ENCODE measurements at regions not wholly inside any gene's neighbourhood (a gene's known extent, or its start where the extent isn't known, plus 50 kb on each side); places are given as distances from the start of the nearest gene placed in this dataset.

GRCh38 chr4:125041372-125041930, 273.3 kb upstream of the FAT4 start (continued):
- TF ChIP-seq PRDM10 (IDR thresholded peaks at IDR 0.05; ENCODE audit: partially characterized antibody) (no peak), XRCC5 (IDR thresholded peaks at IDR 0.05; ENCODE audit: low read depth, low read length) (no peak), NR2F6 (CRISPR knock-in tag; IDR thresholded peaks at IDR 0.05) (no peak), JUNB (CRISPR knock-in tag; conservative IDR thresholded peaks at IDR 0.05) (no peak), ZNF277 (CRISPR knock-in tag; IDR thresholded peaks at IDR 0.05; ENCODE audit: borderline replicate concordance) (no peak), HMG20B (CRISPR knock-in tag; IDR thresholded peaks at IDR 0.05) (no peak)

- in situ Hi-C loops (cut with MboI) (no loop called here), intact Hi-C loops (cut with micrococcal nuclease) (no loop called here)
- no peak for DNase-seq (ENCODE audit: extremely low read depth in 1 of 4, low spot score in 3 of 4)
- no peak overlapping the region for H3K27ac ChIP-seq (ENCODE audit: extremely low read depth, low read depth, low read length)
- H3K79me2 ChIP-seq (ENCODE audit: control insufficient read depth, insufficient read depth, low read length) = no peaks in the 10 kb centered on the region
- H3K9me3 ChIP-seq (replicated peaks; ENCODE audit: control insufficient read depth, insufficient read depth, low read depth, low read length) = no peaks in the 10 kb centered on the region
- H3K36me3 ChIP-seq (ENCODE audit: control insufficient read depth, insufficient read depth, low read length) = no peaks in the 10 kb centered on the region
- H4K20me1 ChIP-seq (replicated peaks; ENCODE audit: control insufficient read depth, insufficient read depth, low read length) = no peaks in the 10 kb centered on the region
- ATAC-seq = no peak
- no peak for FAIRE-seq
- no peak overlapping the region for H3K9ac ChIP-seq (ENCODE audit: insufficient read depth in 1 of 2, low read depth in 2 of 2, low read length in 2 of 2)
- H3K4me1 ChIP-seq (replicated peaks in 1 of 2; ENCODE audit: control insufficient read depth in 2 of 2, insufficient read depth in 2 of 2, low read length in 2 of 2) = no peaks in the 10 kb centered on the region
- no peaks in the 10 kb centered on the region for H3K9me1 ChIP-seq (ENCODE audit: control insufficient read depth, insufficient read depth, low read length)
- CTCF ChIA-PET (ENCODE audit: low intra/inter-chr PET ratio) = no interaction called here
- WGBS (ENCODE audit: insufficient coverage, low coverage, missing lambda C conversion rate) = 1% methylated on average over 5 of the region's 5 CpGs
- H2AFZ ChIP-seq (ENCODE audit: low read depth, low read length) = no peak overlapping the region
- TF ChIP-seq POLR3G (IDR thresholded peaks at IDR 0.05; ENCODE audit: extremely low read depth, insufficient read length, insufficient replicate concordance) (no peak), RBM39 (optimal IDR thresholded peaks at IDR 0.05; ENCODE audit: low read depth, low read length) (no peak), ZBTB49 (CRISPR knock-in tag; IDR thresholded peaks at IDR 0.05; ENCODE audit: borderline replicate concordance) (no peak)
- H3K4me2 ChIP-seq (ENCODE audit: insufficient read depth, low read length) = no peak overlapping the region
- H3K4me3 ChIP-seq = no peak overlapping the region
- H3K27me3 ChIP-seq (ENCODE audit: control insufficient read depth in 2 of 2, insufficient read depth in 2 of 2, low read length in 2 of 2) = no peaks in the 10 kb centered on the region
- no TSS peak for BruUV-seq (replicated peaks)
- POLR2A ChIA-PET = no interaction called here
These were observed 275.2 kb upstream of the FAT4 start for GRCh38 chr4:125039550-125039949.
